GM15510 (cell line): ENCODE measurements at regions not wholly inside any gene's neighbourhood (a gene's known extent, or its start where the extent isn't known, plus 50 kb on each side); places are given as distances from the start of the nearest gene placed in this dataset.

ENCODE experiments used
- POLR2A ChIP-seq: IDR thresholded peaks from 3 replicates; pipeline ENCODE4 v1.6.1; 2011; ENCODE audit warnings: borderline replicate concordance; ENCODE audit not compliant: insufficient read length; ENCODE audit errors: extremely low read depth

DNA sequence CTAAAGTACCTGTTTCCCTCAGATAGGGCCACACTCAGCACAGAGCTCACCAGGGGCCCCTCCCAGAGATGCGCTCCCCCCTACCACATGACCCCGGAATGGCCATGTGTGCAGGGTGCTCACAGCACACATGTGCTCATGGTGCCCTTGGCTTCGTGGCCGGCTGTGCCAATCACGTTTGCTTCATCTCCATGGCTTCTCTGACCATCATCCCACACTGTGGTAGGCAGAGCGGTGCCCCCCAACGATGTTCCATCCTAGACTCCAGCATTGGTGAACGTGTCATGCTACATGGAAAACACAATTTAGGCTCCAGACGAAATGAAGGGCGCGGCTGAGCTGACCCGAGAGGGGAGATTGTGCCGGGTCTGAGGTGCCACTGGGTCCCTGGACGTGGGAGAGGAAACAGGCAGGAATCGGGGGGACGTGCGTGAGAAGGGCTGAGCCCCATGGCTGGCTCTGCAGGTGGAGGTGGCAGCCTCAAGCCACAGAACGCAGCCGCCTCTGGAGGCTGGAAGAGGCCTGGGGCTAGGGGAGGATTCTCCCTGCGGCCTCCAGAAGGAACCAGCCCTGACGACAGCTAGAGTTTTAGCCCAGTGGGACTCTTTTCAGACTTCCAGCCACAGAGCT lies 126.5 kb downstream of the DLL1 start:
- no peak for TF ChIP-seq POLR2A

DNA sequence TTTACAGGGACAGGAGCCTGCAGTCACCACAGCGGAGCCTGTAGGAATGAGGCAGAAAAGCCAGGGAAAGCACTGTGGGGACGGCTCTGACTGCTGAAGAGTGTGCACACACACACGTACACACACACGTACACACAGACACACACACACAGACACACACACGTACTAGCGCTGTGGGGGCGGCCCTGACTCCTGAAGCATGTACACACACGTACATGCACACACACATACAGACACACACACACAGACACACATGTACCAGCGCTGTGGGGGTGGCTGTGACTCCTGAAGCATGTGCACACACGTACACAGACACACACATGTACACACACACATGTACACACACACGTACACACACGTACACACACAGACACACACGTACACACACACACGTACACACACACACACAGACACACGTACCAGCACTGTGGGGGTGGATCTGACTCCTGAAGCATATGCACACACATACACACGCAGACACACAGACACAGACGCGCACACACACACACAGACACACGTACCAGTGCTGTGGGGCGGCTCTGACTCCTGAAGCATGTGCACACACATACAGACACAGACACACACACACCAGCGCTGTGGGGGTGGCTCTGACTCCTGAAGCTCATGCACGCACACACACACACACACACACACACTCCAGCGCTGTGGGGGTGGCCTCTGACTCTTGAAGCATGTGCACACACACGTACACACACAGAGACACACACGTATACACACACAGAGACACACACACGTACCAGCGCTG lies 127.3 kb downstream of the DLL1 start:
- TF ChIP-seq POLR2A, result no peak

DNA sequence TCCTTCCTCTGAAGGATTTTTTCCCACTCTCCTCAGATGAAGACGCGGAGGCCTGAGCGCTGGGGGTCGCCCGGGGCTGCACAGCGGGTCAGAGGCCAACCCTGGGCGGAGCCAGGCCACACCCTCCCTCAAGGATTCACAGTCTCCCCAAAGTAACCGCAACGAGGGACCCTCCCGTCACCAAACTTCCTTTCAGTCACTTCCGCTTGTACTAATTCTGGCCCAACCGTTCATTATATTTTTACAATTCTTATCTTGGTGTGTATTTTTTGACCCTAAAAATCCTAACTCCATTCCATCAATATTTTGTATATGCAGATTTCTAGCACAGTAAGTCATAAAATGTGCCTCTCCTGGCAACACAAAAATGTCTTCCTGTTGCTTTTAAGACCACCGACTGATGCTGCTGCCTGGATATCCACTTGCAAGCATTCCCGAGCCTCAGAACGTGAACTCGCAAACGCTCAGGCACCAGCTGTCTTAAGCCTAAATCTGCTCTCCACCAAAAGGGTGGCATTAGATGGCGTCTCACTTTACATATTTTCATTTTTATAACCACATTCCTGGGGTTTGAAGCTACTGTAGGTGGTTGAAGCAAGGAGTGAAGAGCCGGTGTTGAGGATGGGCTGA lies 128.0 kb downstream of the DLL1 start:
- no peak for TF ChIP-seq POLR2A

DNA sequence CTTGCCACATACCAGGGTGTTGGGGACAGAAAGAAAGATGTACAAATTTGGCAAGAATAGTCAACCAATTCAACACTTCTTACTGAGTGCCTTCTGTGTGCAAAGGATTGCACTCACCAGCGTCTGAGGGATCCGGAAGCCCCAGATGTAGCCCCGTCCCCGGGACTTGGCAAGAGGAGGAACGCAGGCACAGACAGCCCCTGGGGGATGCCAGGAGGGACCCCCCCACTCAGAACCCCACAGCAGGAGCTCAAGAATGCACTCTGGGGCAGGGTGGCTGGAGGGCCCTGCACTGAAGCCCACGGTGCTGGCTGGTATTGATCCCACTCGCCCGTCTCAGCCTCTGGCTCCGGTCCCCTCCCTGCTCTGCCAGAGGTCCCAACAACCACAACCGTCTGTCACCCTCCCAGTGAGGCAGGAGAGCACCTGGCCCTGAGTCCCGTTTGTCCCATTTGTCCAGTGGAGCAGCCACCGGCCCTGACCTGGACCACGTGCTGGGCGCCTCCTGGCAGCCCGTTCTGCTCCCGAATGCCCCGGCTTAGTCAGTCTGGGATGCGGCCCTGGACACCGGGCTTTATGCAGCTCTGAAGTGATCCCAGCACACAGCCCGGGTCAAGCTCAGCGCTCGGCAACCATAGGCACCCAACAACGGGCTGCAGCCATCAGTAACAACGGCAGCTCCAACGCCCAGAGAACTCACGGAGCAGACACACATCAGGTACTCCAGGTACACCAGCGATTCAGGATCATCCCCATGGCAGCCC lies 128.7 kb downstream of the DLL1 start:
- TF ChIP-seq POLR2A, result no peak

DNA sequence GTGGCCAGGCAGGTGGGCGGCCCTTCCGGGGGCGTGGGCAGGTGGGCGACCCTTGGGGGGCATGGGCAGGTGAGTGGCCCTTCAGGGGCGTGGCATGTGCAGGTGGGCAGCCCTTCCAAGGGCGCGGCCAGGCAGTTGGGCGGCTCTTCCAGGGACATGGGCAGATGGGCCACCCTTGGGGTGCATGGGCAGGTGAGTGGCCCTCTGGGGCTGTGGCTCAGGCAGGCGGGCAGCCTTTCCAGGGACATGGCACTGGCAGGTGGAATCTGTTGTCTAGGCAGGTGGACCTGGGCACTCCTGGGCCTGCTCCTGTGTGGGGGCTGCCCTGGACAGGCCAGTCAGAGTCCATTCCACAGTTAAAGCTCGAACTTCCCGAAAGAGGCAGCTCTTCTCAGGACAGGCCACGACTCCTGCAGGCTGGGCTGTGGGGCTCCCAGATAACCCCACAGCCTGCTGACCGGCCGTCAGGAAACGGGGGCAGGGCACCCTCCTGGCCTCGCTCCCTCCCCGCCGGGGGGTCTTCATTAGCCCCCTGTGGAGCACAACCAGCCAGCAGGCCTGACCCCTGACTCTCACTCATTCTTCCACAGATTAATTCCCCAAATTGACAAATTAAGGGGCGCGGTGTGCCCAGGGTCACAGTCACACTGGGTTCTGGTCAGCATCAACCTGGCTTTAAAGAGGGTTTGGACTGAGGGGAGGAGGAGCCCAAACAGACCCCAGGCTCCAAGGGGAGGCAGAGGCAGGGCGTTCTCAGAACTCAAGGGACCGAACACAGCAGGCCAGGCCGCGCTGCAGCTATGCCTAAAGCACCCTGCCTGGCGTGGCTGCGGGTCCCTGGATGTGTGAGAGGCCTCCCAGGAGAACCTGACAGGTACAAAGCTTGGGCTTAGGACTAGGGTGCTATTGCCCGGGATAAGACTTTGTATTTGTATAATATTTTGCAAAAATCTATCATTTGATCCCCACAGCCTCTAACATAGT lies 130.0 kb downstream of the DLL1 start:
- no peak for TF ChIP-seq POLR2A

DNA sequence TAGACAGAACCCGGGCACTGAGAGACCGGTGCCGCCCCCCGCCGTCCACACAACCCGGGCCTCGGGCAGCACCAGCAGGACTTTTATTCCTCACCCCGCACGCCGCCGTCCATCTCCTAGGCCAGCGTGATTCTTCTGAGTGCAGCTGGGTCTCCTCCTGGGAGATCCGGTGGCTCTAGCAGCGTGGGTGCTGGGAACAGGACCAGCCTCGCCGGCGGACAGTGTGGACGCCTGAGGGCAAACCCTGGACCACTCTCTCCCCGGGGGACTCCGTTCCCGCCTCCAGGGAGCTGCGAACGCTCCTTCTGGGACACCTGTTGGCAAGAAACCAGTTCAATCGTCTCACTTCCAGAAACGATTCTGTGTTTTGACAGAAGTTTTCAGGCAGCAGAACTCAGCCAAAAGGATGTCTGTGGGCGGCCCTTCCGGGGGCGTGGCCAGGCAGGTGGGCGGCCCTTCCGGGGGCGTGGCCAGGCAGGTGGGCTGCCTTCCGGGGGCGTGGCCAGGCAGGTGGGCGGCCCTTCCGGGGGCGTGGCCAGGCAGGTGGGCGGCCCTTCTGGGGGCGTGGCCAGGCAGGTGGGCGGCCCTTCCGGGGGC lies 130.7 kb downstream of the DLL1 start:
- TF ChIP-seq POLR2A, result no peak

DNA sequence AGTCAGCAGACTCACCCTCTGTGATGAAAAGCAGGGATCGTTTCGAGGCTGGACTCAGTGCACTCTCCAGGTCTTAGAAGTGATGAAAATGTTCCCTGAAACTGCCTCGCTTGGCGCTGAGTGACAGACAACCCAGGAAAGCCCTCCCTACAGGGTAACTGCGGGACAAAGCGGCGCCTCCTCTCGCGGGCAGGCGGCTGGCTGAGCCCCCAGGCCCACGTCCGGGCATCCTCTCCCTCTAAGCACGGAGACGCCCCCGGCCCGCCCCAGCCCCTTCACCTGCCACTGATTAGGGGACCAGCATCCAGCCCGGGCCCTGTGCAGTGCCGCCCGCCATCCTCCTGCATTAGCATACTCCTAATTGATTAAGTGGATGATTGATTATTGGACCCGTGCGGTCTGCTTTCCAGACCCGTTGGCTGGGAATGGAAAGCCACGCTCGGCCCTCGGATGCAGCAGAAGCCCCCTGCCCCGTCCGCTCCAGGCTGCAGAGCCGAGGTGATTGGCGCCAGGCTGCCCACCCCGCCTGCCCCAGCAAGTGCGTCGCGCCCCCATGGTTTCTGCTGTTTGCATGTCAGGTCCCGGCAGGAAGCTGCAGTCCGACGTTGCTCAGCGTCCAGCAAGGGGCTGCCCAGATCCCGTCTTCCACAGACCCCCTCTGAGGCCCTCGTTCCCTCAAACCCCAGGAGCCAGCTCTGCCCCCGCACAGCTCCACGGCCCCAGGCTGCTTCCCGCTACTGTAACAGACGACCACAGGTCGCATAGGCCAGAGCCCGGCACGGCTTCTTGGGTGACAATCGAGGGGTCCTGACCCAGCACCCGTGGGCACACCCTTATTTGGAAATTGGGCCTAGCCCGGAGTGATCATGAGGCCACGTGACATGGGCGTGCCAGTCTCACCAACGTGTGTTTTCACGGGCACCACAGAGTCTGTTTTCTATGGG lies 131.6 kb downstream of the DLL1 start:
- TF ChIP-seq POLR2A, result no peak

DNA sequence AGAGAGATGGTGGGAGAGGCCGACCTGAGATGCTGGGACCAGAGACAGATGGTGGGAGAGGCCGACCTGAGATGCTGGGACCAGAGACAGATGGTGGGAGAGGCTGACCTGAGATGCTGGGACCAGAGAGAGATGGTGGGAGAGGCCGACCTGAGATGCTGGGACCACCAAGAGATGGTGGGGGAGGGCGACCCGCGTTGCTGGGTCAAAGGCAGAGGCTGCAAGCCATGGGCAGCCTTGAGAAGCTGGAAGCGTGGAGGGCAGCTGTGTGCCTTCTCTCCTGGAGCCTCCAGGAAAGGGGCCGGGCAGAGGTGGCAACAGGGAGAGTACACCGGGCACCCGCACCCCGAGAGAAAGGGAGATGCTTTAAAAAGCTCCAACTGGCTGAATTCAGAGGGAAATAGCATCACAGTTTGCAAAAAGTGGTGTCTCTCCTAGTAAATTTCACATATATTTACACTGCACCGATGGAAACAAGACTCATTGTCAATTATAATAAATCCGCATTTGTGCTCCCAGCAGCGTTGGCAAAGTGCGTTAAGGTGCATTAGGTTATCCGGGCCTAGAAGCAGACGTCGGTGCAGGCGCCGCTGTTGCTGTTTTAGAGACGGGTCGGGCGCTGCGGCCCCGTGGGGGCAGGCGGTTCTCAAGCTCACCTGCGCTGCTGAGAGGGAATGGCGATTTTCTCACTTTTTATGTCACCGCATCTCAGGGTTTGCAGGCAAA lies 132.4 kb downstream of the DLL1 start:
- TF ChIP-seq POLR2A, result no peak

DNA sequence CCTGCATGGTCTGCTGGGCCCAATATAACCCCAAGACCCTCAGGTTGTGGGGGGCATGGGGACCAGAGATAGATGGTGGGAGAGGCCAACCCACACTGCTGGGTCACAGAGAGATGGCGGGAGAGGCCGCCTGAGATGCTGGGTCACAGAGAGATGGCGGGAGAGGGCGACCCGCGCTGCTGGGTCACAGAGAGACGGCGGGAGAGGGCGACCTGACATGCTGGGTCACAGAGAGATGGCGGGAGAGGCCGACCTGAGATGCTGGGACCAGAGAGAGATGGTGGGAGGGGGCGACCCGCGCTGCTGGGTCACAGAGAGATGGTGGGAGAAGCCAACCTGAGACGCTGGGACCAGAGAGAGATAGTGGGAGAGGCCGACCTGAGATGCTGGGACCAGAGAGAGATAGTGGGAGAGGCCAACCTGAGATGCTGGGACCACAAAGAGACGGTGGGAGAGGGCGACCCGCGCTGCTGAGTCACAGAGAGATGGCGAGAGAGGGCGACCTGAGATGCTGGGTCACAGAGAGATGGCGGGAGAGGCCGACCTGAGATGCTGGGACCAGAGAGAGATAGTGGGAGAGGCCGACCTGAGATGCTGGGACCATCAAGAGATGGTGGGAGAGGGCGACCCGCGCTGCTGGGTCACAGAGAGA lies 133.2 kb downstream of the DLL1 start:
- TF ChIP-seq POLR2A, result no peak

DNA sequence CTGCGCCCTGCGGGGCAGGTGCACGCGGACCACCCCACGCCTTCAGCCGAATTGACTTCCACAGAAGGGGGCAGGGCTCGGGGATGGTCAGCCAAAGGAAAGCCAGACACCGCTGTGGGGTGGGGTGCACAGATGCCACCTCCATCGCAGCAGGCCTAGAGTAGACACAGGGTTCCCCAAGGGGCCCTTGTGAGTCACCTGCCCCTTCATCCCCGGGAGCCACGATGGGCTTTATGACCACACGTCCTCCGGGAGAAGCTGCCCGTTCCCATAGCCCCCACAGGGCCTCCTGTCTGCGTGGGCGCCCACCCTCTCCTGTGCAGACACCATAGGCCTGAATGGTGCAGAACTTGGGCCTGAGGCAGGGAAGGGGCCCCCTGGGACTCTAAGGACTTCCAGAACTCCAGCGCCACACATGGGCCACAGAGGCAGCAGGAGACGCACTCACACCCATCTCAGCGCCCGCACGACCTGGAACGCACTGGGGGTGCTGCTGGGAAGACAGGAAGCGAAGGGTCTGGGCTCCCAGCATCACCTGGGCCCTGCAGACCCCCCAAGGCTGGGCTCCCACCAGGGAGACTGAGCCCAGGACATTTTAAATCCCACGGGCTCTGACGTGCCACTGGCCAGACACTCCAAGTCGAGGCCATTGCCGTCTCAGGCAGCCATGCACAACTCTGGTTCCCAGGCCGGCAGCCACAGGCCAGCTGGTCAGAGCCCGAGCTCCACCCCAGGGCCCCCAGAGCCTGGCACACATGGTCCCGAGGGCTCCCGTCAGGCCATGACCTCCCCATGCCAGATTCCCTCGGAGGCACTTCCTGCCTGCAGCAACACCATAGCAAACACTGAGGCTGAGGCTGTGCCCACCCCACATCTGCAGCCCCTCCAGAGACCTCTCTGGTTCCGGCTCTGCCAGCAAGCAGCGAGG lies 134.2 kb downstream of the DLL1 start:
- TF ChIP-seq POLR2A, result no peak
